Thyroid gland (tissue), 4 donors: ENCODE measurements at regions not wholly inside any gene's neighbourhood (a gene's known extent, or its start where the extent isn't known, plus 50 kb on each side); places are given as distances from the start of the nearest gene placed in this dataset.

Experiments used
- POLR2A ChIP-seq, 2 donors: fragments of 450-650 bp; IDR thresholded peaks; one replicate each; pipeline ENCODE4 v1.6.1; 2017; ENCODE audit warnings: antibody characterized with exemption in 2 of 2, mild to moderate bottlenecking in 2 of 2, moderate library complexity in 1 of 2
- TF ChIP-seq, protein P1 (sequence below), 6 experiments: fragments of 200-600 bp in 3 of 6; fragments of 450-650 bp in 3 of 6; sonication (generic) in 3 of 6; IDR thresholded peaks; one replicate each; pipeline ENCODE4 v1.5.1; 2016 to 2019; ENCODE audit warnings: antibody characterized with exemption in 6 of 6, mild to moderate bottlenecking in 2 of 6, inconsistent platforms in 1 of 6, moderate library complexity in 1 of 6

DNA sequence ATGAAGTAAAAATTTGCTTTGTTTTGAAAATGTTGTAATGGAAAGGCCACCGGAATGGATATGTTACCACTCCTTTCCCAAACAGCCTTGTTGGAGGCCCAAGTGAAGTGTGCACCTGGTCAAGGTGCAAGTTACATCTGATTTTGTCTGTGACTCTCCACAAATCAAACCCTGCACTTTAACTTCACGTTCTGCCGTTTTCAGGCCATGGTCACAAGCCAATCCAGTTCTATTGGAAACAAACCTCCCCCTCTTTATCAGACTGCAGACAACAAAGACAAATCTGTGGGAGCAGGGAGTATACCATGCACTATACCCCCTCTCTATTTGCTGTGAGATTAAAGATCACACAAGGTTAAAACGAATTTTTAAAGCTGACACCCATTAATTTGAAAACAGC, 155.6 kb upstream of the RFC3 start:
- TF ChIP-seq POLR2A (IDR thresholded peaks at IDR 0.05), result no peak
- TF ChIP-seq, protein P1, sequence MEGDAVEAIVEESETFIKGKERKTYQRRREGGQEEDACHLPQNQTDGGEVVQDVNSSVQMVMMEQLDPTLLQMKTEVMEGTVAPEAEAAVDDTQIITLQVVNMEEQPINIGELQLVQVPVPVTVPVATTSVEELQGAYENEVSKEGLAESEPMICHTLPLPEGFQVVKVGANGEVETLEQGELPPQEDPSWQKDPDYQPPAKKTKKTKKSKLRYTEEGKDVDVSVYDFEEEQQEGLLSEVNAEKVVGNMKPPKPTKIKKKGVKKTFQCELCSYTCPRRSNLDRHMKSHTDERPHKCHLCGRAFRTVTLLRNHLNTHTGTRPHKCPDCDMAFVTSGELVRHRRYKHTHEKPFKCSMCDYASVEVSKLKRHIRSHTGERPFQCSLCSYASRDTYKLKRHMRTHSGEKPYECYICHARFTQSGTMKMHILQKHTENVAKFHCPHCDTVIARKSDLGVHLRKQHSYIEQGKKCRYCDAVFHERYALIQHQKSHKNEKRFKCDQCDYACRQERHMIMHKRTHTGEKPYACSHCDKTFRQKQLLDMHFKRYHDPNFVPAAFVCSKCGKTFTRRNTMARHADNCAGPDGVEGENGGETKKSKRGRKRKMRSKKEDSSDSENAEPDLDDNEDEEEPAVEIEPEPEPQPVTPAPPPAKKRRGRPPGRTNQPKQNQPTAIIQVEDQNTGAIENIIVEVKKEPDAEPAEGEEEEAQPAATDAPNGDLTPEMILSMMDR (IDR thresholded peaks at IDR 0.05), result no peak
